SK-N-SH (cell line): ENCODE measurements at regions not wholly inside any gene's neighbourhood (a gene's known extent, or its start where the extent isn't known, plus 50 kb on each side); places are given as distances from the start of the nearest gene placed in this dataset.

Source experiments
- CTCF ChIA-PET: fragments of 300-600, 350-600 bp; formaldehyde crosslinking; extraction: SDS; loops from one replicate; lab custom pipeline; 2021; lab: Yijun Ruan, JAX
- POLR2A ChIA-PET: fragments of 350-600 bp; sonication (Branson Sonifier 250); formaldehyde crosslinking; extraction: SDS; loops from one replicate; lab custom pipeline; 2020; ENCODE audit warnings: antibody characterized with exemption, inconsistent platforms; lab: Yijun Ruan, JAX
- DNase-seq: peaks from one replicate; pipeline ENCODE4 v3.0.0; 2012
- H2AFZ ChIP-seq: fragments of 200-600 bp; sonication (generic); 2 replicates; pipeline ENCODE4 v1.8.1; 2016; ENCODE audit warnings: antibody characterized with exemption, mild to moderate bottlenecking, low read depth
- H3F3A ChIP-seq: fragments of 200-600 bp; sonication (generic); replicated peaks from 2 replicates; pipeline ENCODE3; 2016; ENCODE audit warnings: antibody characterized with exemption, mild to moderate bottlenecking; ENCODE audit not compliant: insufficient read depth
- H3K27ac ChIP-seq, 2 experiments: fragments of 200-500 bp in 1 of 2; fragments of 200-600 bp in 1 of 2; sonication (Bioruptor generic) in 1 of 2; sonication (generic), shearing (Covaris generic) in 1 of 2; 2 replicates each; pipeline versions ENCODE4 v1.5.1 to v1.6.1; 2014 to 2016; ENCODE audit warnings: low read depth in 2 of 2, inconsistent platforms in 1 of 2, low read length in 1 of 2, mild to moderate bottlenecking in 1 of 2, mixed read lengths in 1 of 2
- H3K27me3 ChIP-seq: fragments of 200-600 bp; sonication (generic), shearing (Covaris generic); 2 replicates; pipeline ENCODE4 v1.6.1; 2016; ENCODE audit warnings: mixed run types; ENCODE audit not compliant: insufficient read depth
- H3K36me3 ChIP-seq, 2 experiments: fragments of 200-500 bp in 1 of 2; fragments of 200-600 bp in 1 of 2; sonication (Bioruptor generic) in 1 of 2; sonication (generic) in 1 of 2; replicated peaks in 1 of 2; 2 replicates each; pipeline versions ENCODE3 to v1.5.1; 2014 to 2016; ENCODE audit warnings: low read length in 1 of 2, mild to moderate bottlenecking in 1 of 2; ENCODE audit not compliant: insufficient read depth in 2 of 2, control insufficient read depth in 1 of 2
- H3K4me1 ChIP-seq, 2 experiments: fragments of 200-500 bp in 1 of 2; fragments of 200-600 bp in 1 of 2; sonication (Bioruptor generic) in 1 of 2; sonication (generic), shearing (Covaris generic) in 1 of 2; 2 replicates each; pipeline versions ENCODE4 v1.5.1 to v1.6.1; 2014 to 2016; ENCODE audit warnings: low read depth in 1 of 2, low read length in 1 of 2, mixed run types in 1 of 2; ENCODE audit not compliant: insufficient read depth in 2 of 2, control insufficient read depth in 1 of 2
- H3K4me2 ChIP-seq: fragments of 200-600 bp; sonication (generic), shearing (Covaris generic); 2 replicates; pipeline ENCODE4 v1.6.1; 2017; ENCODE audit warnings: mixed run types
- H3K4me3 ChIP-seq, 2 experiments: fragments of 200-500 bp in 1 of 2; fragments of 200-600 bp in 1 of 2; sonication (Bioruptor generic) in 1 of 2; sonication (generic), shearing (Covaris generic) in 1 of 2; 2 replicates each; pipeline versions ENCODE4 v1.5.1 to v1.8.1; 2014 to 2016; ENCODE audit warnings: low read depth in 2 of 2, inconsistent platforms in 1 of 2, low read length in 1 of 2, mild to moderate bottlenecking in 1 of 2, mixed read lengths in 1 of 2, moderate library complexity in 1 of 2
- H3K79me2 ChIP-seq: fragments of 200-600 bp; sonication (generic); 2 replicates; pipeline ENCODE4 v1.8.1; 2017; ENCODE audit warnings: mild to moderate bottlenecking; ENCODE audit not compliant: insufficient read depth
- H3K9ac ChIP-seq: fragments of 200-600 bp; sonication (generic); 2 replicates; pipeline ENCODE4 v1.6.1; 2017; ENCODE audit warnings: mixed run types
- H3K9me2 ChIP-seq: fragments of 200-600 bp; sonication (generic); 2 replicates; pipeline ENCODE4 v1.6.1; 2017; ENCODE audit warnings: mixed run types
- H3K9me3 ChIP-seq: fragments of 200-600 bp; sonication (generic); 2 replicates; pipeline ENCODE4 v1.6.1; 2017; ENCODE audit warnings: mixed run types, mild to moderate bottlenecking, moderate library complexity
- H4K20me1 ChIP-seq: fragments of 200-600 bp; sonication (generic); 2 replicates; pipeline ENCODE4 v1.6.1; 2017; ENCODE audit warnings: mild to moderate bottlenecking, mixed run types; ENCODE audit not compliant: insufficient read depth
- ELF1 ChIP-seq: IDR thresholded peaks from 2 replicates; pipeline ENCODE4 v1.4.0; 2012
- EZH2phosphoT487 ChIP-seq: fragments of 200-600 bp; sonication (generic); IDR thresholded peaks from 2 replicates; pipeline ENCODE4 v1.6.1; 2017; ENCODE audit warnings: low read depth, mixed run types, mild to moderate bottlenecking, antibody characterized with exemption, moderate library complexity, borderline replicate concordance
- FOSL2 ChIP-seq: IDR thresholded peaks from 2 replicates; pipeline ENCODE4 v1.4.0; 2012; ENCODE audit warnings: low read depth, mild to moderate bottlenecking, moderate library complexity, borderline replicate concordance
- MEF2A ChIP-seq: IDR thresholded peaks from 2 replicates; pipeline ENCODE4 v1.4.0; 2012; ENCODE audit warnings: low read depth, borderline replicate concordance
- NRF1 ChIP-seq: IDR thresholded peaks from 2 replicates; pipeline ENCODE4 v1.6.1; 2012; ENCODE audit warnings: low read depth, mild to moderate bottlenecking, low read length
- POLR2AphosphoS5 ChIP-seq: IDR thresholded peaks from 2 replicates; pipeline ENCODE4 v1.6.1; 2012; ENCODE audit warnings: low read depth, low read length
- RCOR1 ChIP-seq: fragments of 150-350 bp; IDR thresholded peaks from 2 replicates; pipeline ENCODE4 v1.6.1; 2017; ENCODE audit warnings: antibody characterized with exemption, low read length
- RFX5 ChIP-seq: IDR thresholded peaks from 2 replicates; pipeline ENCODE4 v1.6.1; 2012; ENCODE audit warnings: mild to moderate bottlenecking, improper control_type of control experiment, low read length
- SMC3 ChIP-seq: IDR thresholded peaks from 2 replicates; pipeline ENCODE4 v1.6.1; 2012; ENCODE audit warnings: low read depth, low read length, improper control_type of control experiment
- TAF1 ChIP-seq: IDR thresholded peaks from 2 replicates; pipeline ENCODE4 v1.6.1; 2012; ENCODE audit warnings: low read depth, mild to moderate bottlenecking, low read length, moderate library complexity, borderline replicate concordance
- WGBS: methylation state at CpG from one replicate; pipeline ENCODE4 v1.1.6; 2017; ENCODE audit warnings: low lambda C conversion rate; 5-methylcytosine and 5-hydroxymethylcytosine counted together
- TF ChIP-seq, protein P1 (sequence below): fragments of 150-350 bp; IDR thresholded peaks from 2 replicates; pipeline ENCODE4 v1.6.1; 2017; ENCODE audit warnings: antibody characterized with exemption, low read length, low read depth, borderline replicate concordance
- TF ChIP-seq, protein P2 (sequence below): IDR thresholded peaks from 2 replicates; pipeline ENCODE4 v1.6.1; 2012; ENCODE audit warnings: mild to moderate bottlenecking, low read depth, low read length, moderate library complexity

DNA sequence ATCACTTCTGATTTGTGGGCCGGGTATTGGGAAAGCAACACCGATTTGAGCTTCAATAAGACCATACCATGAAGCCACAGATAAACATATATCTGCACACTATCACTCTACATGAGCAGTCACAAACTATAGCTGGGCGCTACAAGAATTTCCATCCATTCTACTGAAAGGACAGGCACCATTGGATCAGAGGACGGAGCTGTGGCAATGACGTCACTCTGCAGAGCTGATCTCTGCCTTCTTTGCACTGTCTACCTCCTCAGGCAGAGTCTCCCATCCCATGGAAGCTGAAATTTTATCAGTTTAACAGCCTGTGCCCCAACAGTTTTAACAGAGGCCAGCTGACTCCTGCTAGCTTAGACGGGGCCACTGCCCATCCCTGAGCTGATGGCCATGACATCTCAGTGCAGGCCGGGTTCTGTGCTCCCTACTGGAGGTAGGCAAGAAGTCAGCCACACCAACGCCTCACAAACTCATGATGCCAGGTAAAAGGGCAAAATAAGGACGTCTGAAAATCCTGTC lies 389.6 kb upstream of the SALL3 start:
- no peaks in the 10 kb centered on the region for H3K9me2 ChIP-seq
- H3K79me2 ChIP-seq: no peaks in the 10 kb centered on the region
- H3K27me3 ChIP-seq: peaks cover 6% of the 10 kb centered on the region
- ChIA-PET CTCF (no interaction called here), POLR2A (no interaction called here)
- no peak overlapping the region for H3K27ac ChIP-seq
- no peaks in the 10 kb centered on the region for H3K9me3 ChIP-seq
- no peak overlapping the region for H3K4me2 ChIP-seq
- H2AFZ ChIP-seq: no peak overlapping the region
- WGBS: 0% methylated on average over 9 of the region's 9 CpGs
- no peaks in the 10 kb centered on the region for H3F3A ChIP-seq
- H4K20me1 ChIP-seq: no peaks in the 10 kb centered on the region
- H3K4me3 ChIP-seq: no peak overlapping the region
- no peaks in the 10 kb centered on the region for H3K4me1 ChIP-seq
- no peak for TF ChIP-seq ELF1
- no peak for TF ChIP-seq SMC3
- no peak for TF ChIP-seq TAF1
- TF ChIP-seq RFX5: no peak
- TF ChIP-seq NRF1: no peak
- DNase-seq: no peak
- no peak overlapping the region for H3K9ac ChIP-seq
- no peaks in the 10 kb centered on the region for H3K36me3 ChIP-seq

DNA sequence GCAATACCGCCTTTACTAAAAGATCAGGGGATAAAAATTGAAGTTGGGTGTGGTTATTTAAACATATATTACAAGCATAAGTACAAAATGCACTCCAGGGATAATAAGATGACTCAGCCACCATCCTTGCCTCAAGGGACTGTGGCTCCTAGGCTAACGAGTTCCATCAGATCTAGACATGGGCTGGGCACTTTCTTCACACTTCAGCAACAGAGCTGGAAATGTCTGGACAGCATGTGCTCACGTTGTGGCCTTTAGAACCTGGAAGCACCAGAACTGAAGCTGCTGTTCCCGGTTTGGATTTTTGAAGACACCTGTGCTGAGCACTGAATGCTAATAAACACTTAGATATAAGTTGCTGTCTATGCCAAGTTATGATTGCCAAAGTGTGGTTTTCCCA lies 384.2 kb upstream of the SALL3 start:
- H3K4me2 ChIP-seq: no peak overlapping the region
- no peak overlapping the region for H3K27ac ChIP-seq
- no peaks in the 10 kb centered on the region for H4K20me1 ChIP-seq
- H3K9me3 ChIP-seq: no peaks in the 10 kb centered on the region
- 1% methylated on average over 3 of the region's 4 CpGs for WGBS
- no peak for TF ChIP-seq TAF1
- TF ChIP-seq MEF2A: no peak
- TF ChIP-seq, protein P1, sequence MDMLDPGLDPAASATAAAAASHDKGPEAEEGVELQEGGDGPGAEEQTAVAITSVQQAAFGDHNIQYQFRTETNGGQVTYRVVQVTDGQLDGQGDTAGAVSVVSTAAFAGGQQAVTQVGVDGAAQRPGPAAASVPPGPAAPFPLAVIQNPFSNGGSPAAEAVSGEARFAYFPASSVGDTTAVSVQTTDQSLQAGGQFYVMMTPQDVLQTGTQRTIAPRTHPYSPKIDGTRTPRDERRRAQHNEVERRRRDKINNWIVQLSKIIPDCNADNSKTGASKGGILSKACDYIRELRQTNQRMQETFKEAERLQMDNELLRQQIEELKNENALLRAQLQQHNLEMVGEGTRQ: no peak
- no peak for TF ChIP-seq ELF1
- no peak for TF ChIP-seq FOSL2
- TF ChIP-seq, protein P2, sequence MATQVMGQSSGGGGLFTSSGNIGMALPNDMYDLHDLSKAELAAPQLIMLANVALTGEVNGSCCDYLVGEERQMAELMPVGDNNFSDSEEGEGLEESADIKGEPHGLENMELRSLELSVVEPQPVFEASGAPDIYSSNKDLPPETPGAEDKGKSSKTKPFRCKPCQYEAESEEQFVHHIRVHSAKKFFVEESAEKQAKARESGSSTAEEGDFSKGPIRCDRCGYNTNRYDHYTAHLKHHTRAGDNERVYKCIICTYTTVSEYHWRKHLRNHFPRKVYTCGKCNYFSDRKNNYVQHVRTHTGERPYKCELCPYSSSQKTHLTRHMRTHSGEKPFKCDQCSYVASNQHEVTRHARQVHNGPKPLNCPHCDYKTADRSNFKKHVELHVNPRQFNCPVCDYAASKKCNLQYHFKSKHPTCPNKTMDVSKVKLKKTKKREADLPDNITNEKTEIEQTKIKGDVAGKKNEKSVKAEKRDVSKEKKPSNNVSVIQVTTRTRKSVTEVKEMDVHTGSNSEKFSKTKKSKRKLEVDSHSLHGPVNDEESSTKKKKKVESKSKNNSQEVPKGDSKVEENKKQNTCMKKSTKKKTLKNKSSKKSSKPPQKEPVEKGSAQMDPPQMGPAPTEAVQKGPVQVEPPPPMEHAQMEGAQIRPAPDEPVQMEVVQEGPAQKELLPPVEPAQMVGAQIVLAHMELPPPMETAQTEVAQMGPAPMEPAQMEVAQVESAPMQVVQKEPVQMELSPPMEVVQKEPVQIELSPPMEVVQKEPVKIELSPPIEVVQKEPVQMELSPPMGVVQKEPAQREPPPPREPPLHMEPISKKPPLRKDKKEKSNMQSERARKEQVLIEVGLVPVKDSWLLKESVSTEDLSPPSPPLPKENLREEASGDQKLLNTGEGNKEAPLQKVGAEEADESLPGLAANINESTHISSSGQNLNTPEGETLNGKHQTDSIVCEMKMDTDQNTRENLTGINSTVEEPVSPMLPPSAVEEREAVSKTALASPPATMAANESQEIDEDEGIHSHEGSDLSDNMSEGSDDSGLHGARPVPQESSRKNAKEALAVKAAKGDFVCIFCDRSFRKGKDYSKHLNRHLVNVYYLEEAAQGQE: no peak
- TF ChIP-seq RCOR1: no peak
- no peak for TF ChIP-seq POLR2AphosphoS5
- TF ChIP-seq RFX5: no peak
- no peak for TF ChIP-seq EZH2phosphoT487
- no peaks in the 10 kb centered on the region for H3K36me3 ChIP-seq
- no peak overlapping the region for H3K9ac ChIP-seq
- no peaks in the 10 kb centered on the region for H3K9me2 ChIP-seq
- CTCF ChIA-PET: no interaction called here
- H3K79me2 ChIP-seq: no peaks in the 10 kb centered on the region
- H3K27me3 ChIP-seq: no peaks in the 10 kb centered on the region; the same call in 1 of the 2 replicates
- H3F3A ChIP-seq: no peaks in the 10 kb centered on the region
- no peak overlapping the region for H2AFZ ChIP-seq
- no peak overlapping the region for H3K4me3 ChIP-seq
- H3K4me1 ChIP-seq: no peaks in the 10 kb centered on the region
- DNase-seq: no peak
- POLR2A ChIA-PET: no interaction called here
